ENCODE measurements at regions not wholly inside any gene's neighbourhood (a gene's known extent, or its start where the extent isn't known, plus 50 kb on each side); places are given as distances from the start of the nearest gene placed in this dataset.

DNA sequence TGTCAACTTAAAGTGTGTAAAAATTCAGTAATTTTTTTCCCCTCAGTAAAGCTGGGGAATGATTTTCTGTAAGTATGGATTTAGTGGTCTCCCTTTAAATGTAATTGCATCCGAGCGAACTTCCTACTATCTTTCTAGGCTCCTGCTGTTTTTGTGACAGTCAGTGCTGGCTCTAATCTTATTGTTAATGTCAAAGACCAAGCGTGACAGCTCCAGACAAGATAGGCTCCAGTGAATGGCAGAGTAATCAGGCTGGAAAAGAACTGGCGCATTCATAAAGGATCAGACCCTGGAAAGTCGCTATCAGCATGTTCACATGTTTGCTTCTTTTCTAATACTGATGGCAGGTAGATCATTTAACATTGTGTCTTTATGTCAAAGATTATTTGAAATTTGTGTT, 908.0 kb upstream of the ATXN8OS start:
- Mint-ChIP-seq H3K9me3 (no peaks in the 10 kb centered on the region), H3K4me3 (no peak overlapping the region), H3K4me1 (no peaks in the 10 kb centered on the region), H3K27me3 (no peaks in the 10 kb centered on the region), H3K36me3 (ENCODE audit: insufficient read depth) (no peaks in the 10 kb centered on the region), H3K27ac (ENCODE audit: low read depth) (no peak overlapping the region)
- DNase-seq (ENCODE audit: low spot score in 2 of 2) (no peak), ATAC-seq (replicated peaks; ENCODE audit: extremely low read depth, poor library complexity, severe bottlenecking) (no peak)

GRCh38 chr13:69198706-69199105, 908.9 kb upstream of the ATXN8OS start:
- no peaks in the 10 kb centered on the region for H3K27me3 Mint-ChIP-seq
- no peak overlapping the region for H3K4me3 Mint-ChIP-seq
- no peaks in the 10 kb centered on the region for H3K36me3 Mint-ChIP-seq (ENCODE audit: insufficient read depth)
- ATAC-seq (replicated peaks; ENCODE audit: extremely low read depth, poor library complexity, severe bottlenecking) (no peak), DNase-seq (ENCODE audit: low spot score in 2 of 2) (no peak)
- no peak overlapping the region for H3K27ac Mint-ChIP-seq (ENCODE audit: low read depth)
- no peaks in the 10 kb centered on the region for H3K4me1 Mint-ChIP-seq
- H3K9me3 Mint-ChIP-seq, result peaks cover 7% of the 10 kb centered on the region

DNA sequence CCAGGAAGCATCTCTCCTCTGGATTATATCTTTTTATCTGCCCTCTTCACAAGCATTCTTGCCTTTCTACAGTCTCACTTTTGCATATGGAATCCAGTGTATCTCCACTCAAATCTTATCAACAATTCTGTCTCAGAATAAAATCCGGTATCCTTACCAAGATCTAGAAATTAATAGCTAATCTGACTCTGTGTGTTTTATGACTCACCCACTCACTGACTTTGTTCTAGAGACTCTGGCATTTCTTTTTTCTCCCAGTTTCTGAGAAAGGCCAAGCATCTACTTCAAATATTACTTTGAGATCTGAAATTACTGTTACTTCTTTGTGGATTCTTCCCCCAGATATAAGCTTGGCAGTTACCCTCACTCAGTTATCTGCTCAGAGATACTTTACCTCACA, 913.5 kb upstream of the ATXN8OS start:
- Mint-ChIP-seq H3K27me3 (no peaks in the 10 kb centered on the region), H3K9me3 (peaks cover 17% of the 10 kb centered on the region), H3K27ac (ENCODE audit: low read depth) (no peak overlapping the region), H3K4me3 (no peak overlapping the region), H3K4me1 (no peaks in the 10 kb centered on the region), H3K36me3 (ENCODE audit: insufficient read depth) (no peaks in the 10 kb centered on the region)
- ATAC-seq (replicated peaks; ENCODE audit: extremely low read depth, poor library complexity, severe bottlenecking) (no peak), DNase-seq (ENCODE audit: low spot score in 2 of 2) (no peak)

DNA sequence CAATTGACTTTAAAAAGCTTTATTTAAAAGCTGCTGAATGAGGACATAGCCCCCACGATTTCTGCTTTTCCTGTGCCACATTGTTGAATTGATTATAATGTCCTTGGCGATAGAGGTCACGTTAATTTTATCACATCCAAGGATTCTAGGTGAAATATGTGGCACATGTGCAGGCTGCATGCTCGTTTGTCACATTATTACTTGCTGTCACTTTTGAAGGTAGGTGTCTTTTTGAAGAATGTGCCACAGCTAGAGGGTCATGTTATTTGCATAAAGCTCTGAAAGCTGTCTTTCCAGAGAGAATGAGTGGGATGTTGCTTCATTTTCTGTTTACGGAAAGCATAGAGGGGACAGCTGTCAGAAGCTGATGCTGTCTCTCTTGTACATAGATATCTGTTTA, 927.6 kb upstream of the ATXN8OS start:
- Mint-ChIP-seq H3K27me3 (no peaks in the 10 kb centered on the region), H3K27ac (ENCODE audit: low read depth) (no peak overlapping the region), H3K4me1 (no peaks in the 10 kb centered on the region), H3K4me3 (no peak overlapping the region), H3K9me3 (peaks cover 8% of the 10 kb centered on the region), H3K36me3 (ENCODE audit: insufficient read depth) (no peaks in the 10 kb centered on the region)
- ATAC-seq (replicated peaks; ENCODE audit: extremely low read depth, poor library complexity, severe bottlenecking), result no peak
- DNase-seq (ENCODE audit: low spot score in 2 of 2), result no peak

DNA sequence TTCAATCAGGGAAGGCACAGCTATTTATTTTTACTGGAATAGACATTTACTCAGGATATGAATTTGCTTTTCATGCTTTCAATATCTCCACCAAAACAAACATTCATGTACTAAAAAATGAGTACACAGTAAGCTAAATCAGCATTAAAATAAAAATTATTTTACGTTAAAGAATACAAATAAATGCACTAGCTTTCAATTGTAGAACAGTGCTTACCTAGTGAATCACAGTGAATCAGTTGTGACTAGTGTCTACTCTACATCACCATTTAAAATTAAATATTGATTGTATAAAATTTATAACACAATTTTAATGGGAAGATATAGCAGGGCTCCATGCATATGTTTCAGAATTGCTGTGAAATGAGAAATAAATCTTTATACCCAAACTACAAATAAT, 929.6 kb upstream of the ATXN8OS start:
- Mint-ChIP-seq H3K9me3 (no peaks in the 10 kb centered on the region), H3K36me3 (ENCODE audit: insufficient read depth) (no peaks in the 10 kb centered on the region), H3K27ac (ENCODE audit: low read depth) (no peak overlapping the region), H3K27me3 (no peaks in the 10 kb centered on the region), H3K4me1 (no peaks in the 10 kb centered on the region), H3K4me3 (no peak overlapping the region)
- DNase-seq (ENCODE audit: low spot score in 2 of 2) (no peak), ATAC-seq (replicated peaks; ENCODE audit: extremely low read depth, poor library complexity, severe bottlenecking) (no peak)

DNA sequence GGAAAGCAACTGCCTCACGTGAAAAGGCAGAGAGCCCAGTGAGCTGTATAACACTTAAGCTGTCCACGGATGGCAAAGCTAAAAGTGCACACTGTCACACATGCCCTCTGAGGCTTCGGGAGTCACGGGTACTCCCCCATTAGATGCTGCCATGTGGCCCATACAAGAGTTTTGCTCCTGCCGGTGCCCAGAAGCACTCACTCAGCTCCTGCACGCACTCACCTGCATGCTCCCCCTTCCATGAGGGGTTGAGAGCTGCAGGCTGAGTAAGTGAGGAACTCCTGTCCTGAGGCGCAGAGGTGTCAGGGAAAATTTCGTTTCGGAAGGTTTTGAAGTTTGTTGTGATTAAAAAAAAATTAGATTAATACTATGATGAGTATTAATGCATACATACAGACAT, 939.2 kb upstream of the ATXN8OS start:
- H3K27me3 Mint-ChIP-seq, result no peaks in the 10 kb centered on the region
- no peaks in the 10 kb centered on the region for H3K4me1 Mint-ChIP-seq
- H3K4me3 Mint-ChIP-seq, result no peak overlapping the region
- H3K9me3 Mint-ChIP-seq, result no peaks in the 10 kb centered on the region
- DNase-seq (ENCODE audit: low spot score in 2 of 2) (no peak), ATAC-seq (replicated peaks; ENCODE audit: extremely low read depth, poor library complexity, severe bottlenecking) (no peak)
- no peak overlapping the region for H3K27ac Mint-ChIP-seq (ENCODE audit: low read depth)
- H3K36me3 Mint-ChIP-seq (ENCODE audit: insufficient read depth), result no peaks in the 10 kb centered on the region

DNA sequence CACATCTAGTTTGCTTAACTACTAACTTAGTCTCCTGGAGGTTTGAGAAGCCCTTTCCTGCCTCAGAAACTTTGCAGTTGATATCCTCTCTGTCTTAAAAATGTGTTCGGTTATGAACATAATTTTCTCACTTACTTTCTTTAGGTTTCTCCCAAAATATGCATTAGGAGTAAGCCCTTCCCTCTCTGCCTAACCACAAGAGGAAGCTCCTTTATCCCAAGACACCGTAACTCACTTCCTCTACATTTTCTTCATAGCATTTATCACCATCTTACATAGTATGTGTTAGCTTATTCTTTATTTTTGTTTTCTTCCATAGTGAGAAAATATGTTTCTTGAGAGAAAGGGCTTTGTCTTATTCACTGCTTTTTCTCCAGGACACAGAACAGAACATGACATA, 952.5 kb upstream of the ATXN8OS start:
- H3K36me3 Mint-ChIP-seq (ENCODE audit: insufficient read depth), result no peaks in the 10 kb centered on the region
- DNase-seq (ENCODE audit: low spot score in 2 of 2) (no peak), ATAC-seq (replicated peaks; ENCODE audit: extremely low read depth, poor library complexity, severe bottlenecking) (no peak)
- no peak overlapping the region for H3K27ac Mint-ChIP-seq (ENCODE audit: low read depth)
- peaks cover 13% of the 10 kb centered on the region for H3K9me3 Mint-ChIP-seq
- no peak overlapping the region for H3K4me3 Mint-ChIP-seq
- H3K27me3 Mint-ChIP-seq, result no peaks in the 10 kb centered on the region
- no peaks in the 10 kb centered on the region for H3K4me1 Mint-ChIP-seq

- no peaks in the 10 kb centered on the region for H3K27me3 Mint-ChIP-seq
- DNase-seq (ENCODE audit: low spot score in 2 of 2) (no peak), ATAC-seq (replicated peaks; ENCODE audit: extremely low read depth, poor library complexity, severe bottlenecking) (no peak)
- H3K27ac Mint-ChIP-seq (ENCODE audit: low read depth), result no peak overlapping the region
- H3K9me3 Mint-ChIP-seq, result peaks cover 11% of the 10 kb centered on the region
- no peaks in the 10 kb centered on the region for H3K36me3 Mint-ChIP-seq (ENCODE audit: insufficient read depth)
- no peak overlapping the region for H3K4me3 Mint-ChIP-seq
- H3K4me1 Mint-ChIP-seq, result no peaks in the 10 kb centered on the region
Measured at GRCh38 chr13:69142101-69142500, 965.5 kb upstream of the ATXN8OS start.

DNA sequence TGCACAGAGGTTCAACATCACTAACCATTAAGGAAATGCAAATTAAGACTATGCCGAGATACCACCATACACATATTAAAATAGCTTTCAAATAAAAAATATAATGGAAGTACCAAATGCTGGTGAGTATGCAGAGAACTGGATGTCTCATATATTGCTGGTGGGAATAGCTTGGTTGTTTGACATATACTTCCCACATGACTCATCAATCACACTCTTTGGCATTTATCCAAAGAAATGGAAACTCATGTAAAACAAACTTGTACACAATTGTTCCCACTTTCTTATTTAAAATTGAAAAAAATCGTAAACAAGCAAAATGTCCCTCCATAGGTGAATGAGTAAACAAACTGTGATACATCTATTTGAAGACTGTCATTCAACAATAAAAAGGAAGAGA, 982.6 kb upstream of the ATXN8OS start:
- no peaks in the 10 kb centered on the region for H3K4me1 Mint-ChIP-seq
- H3K4me3 Mint-ChIP-seq, result no peak overlapping the region
- H3K27me3 Mint-ChIP-seq, result no peaks in the 10 kb centered on the region
- ATAC-seq (replicated peaks; ENCODE audit: extremely low read depth, poor library complexity, severe bottlenecking) (no peak), DNase-seq (ENCODE audit: low spot score in 2 of 2) (no peak)
- H3K27ac Mint-ChIP-seq (ENCODE audit: low read depth), result no peak overlapping the region
- peaks cover 29% of the 10 kb centered on the region for H3K9me3 Mint-ChIP-seq
- no peaks in the 10 kb centered on the region for H3K36me3 Mint-ChIP-seq (ENCODE audit: insufficient read depth)

DNA sequence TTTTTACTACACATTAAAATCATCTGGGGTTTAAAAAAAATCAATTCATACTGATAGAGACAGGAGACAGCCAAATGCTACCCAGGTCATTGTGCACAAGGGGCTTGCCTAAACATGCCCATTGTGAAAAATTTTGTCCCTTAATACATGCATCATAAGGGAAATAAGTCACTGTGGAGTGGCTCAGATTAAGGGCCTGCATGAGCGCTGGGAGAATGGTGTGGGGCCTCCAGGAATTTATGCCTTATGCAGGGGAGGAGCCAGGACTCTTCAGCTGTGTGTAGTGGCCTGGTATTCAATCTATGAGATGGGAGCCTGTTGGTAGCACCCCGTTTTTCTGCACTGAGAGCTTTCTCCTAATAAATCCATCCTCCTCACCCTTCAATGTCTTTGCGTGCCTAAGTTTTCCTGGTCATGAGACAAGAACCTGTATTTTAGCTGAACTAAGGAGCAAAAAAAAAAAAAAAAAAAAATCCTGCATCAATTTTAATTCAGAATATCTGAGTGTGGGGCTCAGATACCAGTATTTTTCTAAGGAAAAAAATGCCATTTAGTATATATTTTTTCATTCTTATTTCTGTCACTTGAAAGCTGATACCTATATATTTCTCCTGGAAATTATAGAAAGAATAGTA, 997.6 kb upstream of the ATXN8OS start:
- no peak overlapping the region for H3K27ac Mint-ChIP-seq (ENCODE audit: low read depth)
- DNase-seq (ENCODE audit: low spot score in 2 of 2) (no peak), ATAC-seq (replicated peaks; ENCODE audit: extremely low read depth, poor library complexity, severe bottlenecking) (no peak)
- H3K4me1 Mint-ChIP-seq, result no peaks in the 10 kb centered on the region
- H3K9me3 Mint-ChIP-seq, result peaks cover 9% of the 10 kb centered on the region
- H3K27me3 Mint-ChIP-seq, result no peaks in the 10 kb centered on the region
- H3K4me3 Mint-ChIP-seq, result no peak overlapping the region
- H3K36me3 Mint-ChIP-seq (ENCODE audit: insufficient read depth), result no peaks in the 10 kb centered on the region

GRCh38 chr13:69108486-69108885, 999.1 kb upstream of the ATXN8OS start:
- no peaks in the 10 kb centered on the region for H3K36me3 Mint-ChIP-seq (ENCODE audit: insufficient read depth)
- no peak for DNase-seq (ENCODE audit: low spot score in 2 of 2)
- no peaks in the 10 kb centered on the region for H3K4me1 Mint-ChIP-seq
- peaks cover 15% of the 10 kb centered on the region for H3K9me3 Mint-ChIP-seq
- no peak for ATAC-seq (replicated peaks; ENCODE audit: extremely low read depth, poor library complexity, severe bottlenecking)
- no peaks in the 10 kb centered on the region for H3K27me3 Mint-ChIP-seq
- no peak overlapping the region for H3K27ac Mint-ChIP-seq (ENCODE audit: low read depth)
- H3K4me3 Mint-ChIP-seq, result no peak overlapping the region

DNA sequence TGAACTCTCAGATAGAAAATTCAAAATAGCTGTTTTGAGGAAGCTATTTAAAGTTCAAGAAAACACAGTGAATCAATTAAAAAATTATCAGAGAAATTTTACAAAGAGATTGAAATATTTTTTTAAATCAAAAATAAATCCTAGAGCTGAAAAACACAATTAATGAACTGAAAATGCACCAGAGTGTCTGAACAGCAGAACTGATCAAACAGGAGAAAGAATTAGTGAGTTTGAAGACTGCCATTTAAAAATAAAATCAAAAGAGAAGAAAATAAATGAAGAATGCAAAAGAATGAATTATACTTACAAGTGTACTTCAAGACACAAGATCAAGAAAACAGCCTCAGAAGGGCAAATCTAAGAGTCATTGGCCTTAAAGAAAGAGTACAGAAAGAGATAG, 1000.2 kb upstream of the ATXN8OS start:
- DNase-seq (ENCODE audit: low spot score in 2 of 2) (no peak), ATAC-seq (replicated peaks; ENCODE audit: extremely low read depth, poor library complexity, severe bottlenecking) (no peak)
- Mint-ChIP-seq H3K4me3 (no peak overlapping the region), H3K36me3 (ENCODE audit: insufficient read depth) (no peaks in the 10 kb centered on the region), H3K27me3 (no peaks in the 10 kb centered on the region), H3K9me3 (peaks cover 20% of the 10 kb centered on the region), H3K4me1 (no peaks in the 10 kb centered on the region), H3K27ac (ENCODE audit: low read depth) (no peak overlapping the region)

DNA sequence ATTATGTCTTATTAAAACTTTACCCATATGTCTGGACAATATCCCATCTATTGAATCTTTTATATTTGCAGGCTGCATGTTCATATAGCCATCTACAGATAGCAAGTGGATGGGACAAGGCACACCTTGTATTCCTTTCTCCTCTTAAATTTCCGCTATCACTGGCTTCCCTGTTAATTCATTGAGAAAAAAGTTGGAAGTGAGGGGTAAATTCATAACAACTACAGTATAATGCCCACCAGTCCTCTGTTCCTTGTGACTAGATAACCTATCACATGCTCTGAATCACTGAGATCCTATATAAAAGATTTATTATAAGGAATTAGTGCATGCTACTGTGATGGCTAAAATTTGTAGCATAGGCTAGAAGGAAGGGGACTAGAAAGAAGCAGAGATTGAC, 1005.8 kb upstream of the ATXN8OS start:
- no peak for ATAC-seq (replicated peaks; ENCODE audit: extremely low read depth, poor library complexity, severe bottlenecking)
- H3K4me3 Mint-ChIP-seq, result no peak overlapping the region
- H3K27me3 Mint-ChIP-seq, result no peaks in the 10 kb centered on the region
- no peak overlapping the region for H3K27ac Mint-ChIP-seq (ENCODE audit: low read depth)
- H3K36me3 Mint-ChIP-seq (ENCODE audit: insufficient read depth), result no peaks in the 10 kb centered on the region
- H3K9me3 Mint-ChIP-seq, result peaks cover 13% of the 10 kb centered on the region
- no peak for DNase-seq (ENCODE audit: low spot score in 2 of 2)
- no peaks in the 10 kb centered on the region for H3K4me1 Mint-ChIP-seq

DNA sequence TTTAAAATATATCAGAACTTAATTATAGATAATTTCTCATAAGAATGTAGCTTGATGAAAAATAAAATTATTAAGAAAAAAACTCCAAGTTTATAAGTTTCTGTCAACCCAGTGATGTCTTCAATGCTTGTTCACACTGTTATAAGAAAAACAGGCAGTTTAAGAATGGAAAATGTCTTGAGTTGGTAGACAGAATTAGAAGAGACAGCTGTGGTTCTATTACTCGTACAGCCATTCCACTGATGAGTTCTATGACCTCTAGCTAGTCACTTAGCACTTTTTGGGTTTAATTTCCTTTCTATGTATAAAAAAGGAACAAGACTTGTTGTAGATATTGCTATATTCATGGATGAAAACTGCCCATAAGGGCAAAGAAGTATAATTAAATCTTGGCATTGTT, 1013.1 kb upstream of the ATXN8OS start:
- H3K27me3 Mint-ChIP-seq, result no peaks in the 10 kb centered on the region
- H3K36me3 Mint-ChIP-seq (ENCODE audit: insufficient read depth), result no peaks in the 10 kb centered on the region
- H3K9me3 Mint-ChIP-seq, result peaks cover 13% of the 10 kb centered on the region
- ATAC-seq (replicated peaks; ENCODE audit: extremely low read depth, poor library complexity, severe bottlenecking) (no peak), DNase-seq (ENCODE audit: low spot score in 2 of 2) (no peak)
- no peaks in the 10 kb centered on the region for H3K4me1 Mint-ChIP-seq
- no peak overlapping the region for H3K4me3 Mint-ChIP-seq
- H3K27ac Mint-ChIP-seq (ENCODE audit: low read depth), result no peak overlapping the region
